KMS-11 (cell line): ENCODE measurements at regions not wholly inside any gene's neighbourhood (a gene's known extent, or its start where the extent isn't known, plus 50 kb on each side); places are given as distances from the start of the nearest gene placed in this dataset.

ENCODE experiments used
- H2AFZ ChIP-seq: fragments of 200-600 bp; sonication (generic); 2 replicates; pipeline ENCODE4 v1.6.1; 2016; ENCODE audit warnings: antibody characterized with exemption, mixed run types, low read depth
- H3K27ac ChIP-seq: fragments of 200-600 bp; sonication (generic); 2 replicates; pipeline ENCODE4 v1.6.1; 2016; ENCODE audit warnings: mild to moderate bottlenecking, mixed run types
- H3K27me3 ChIP-seq: fragments of 200-600 bp; sonication (generic); 2 replicates; pipeline ENCODE4 v1.6.1; 2017; ENCODE audit warnings: mild to moderate bottlenecking, low read depth, mixed run types, moderate library complexity; ENCODE audit not compliant: insufficient read depth
- H3K36me3 ChIP-seq: fragments of 200-600 bp; sonication (generic); 2 replicates; pipeline ENCODE4 v1.6.1; 2017; ENCODE audit warnings: mild to moderate bottlenecking, mixed run types; ENCODE audit not compliant: insufficient read depth
- H3K4me1 ChIP-seq: fragments of 200-600 bp; sonication (generic); 2 replicates; pipeline ENCODE4 v1.6.1; 2016; ENCODE audit warnings: mild to moderate bottlenecking, low read depth, mixed run types; ENCODE audit not compliant: poor library complexity, severe bottlenecking
- H3K4me2 ChIP-seq: fragments of 200-600 bp; sonication (generic); 2 replicates; pipeline ENCODE4 v1.7.0; 2016; ENCODE audit warnings: mild to moderate bottlenecking, mixed run types
- H3K4me3 ChIP-seq: fragments of 200-600 bp; sonication (generic); IDR thresholded peaks from 2 replicates; pipeline ENCODE4 v1.6.1; 2017; ENCODE audit warnings: low read depth, low read length, mixed read lengths; ENCODE audit not compliant: insufficient read depth
- H3K79me2 ChIP-seq: fragments of 200-600 bp; sonication (generic); 2 replicates; pipeline ENCODE4 v1.6.1; 2016; ENCODE audit warnings: low read depth, mixed run types; ENCODE audit not compliant: insufficient read depth
- H3K9ac ChIP-seq: fragments of 200-600 bp; sonication (generic); 2 replicates; pipeline ENCODE4 v1.6.1; 2016; ENCODE audit warnings: mild to moderate bottlenecking, mixed run types
- H4K20me1 ChIP-seq: fragments of 200-600 bp; sonication (generic); 2 replicates; pipeline ENCODE4 v1.6.1; 2016; ENCODE audit warnings: mild to moderate bottlenecking, mixed run types; ENCODE audit not compliant: insufficient read depth
- TF ChIP-seq, protein P1 (sequence below): fragments of 200-600 bp; sonication (generic); conservative IDR thresholded peaks from 2 replicates; pipeline ENCODE4 v1.6.1; 2017; ENCODE audit warnings: low read depth, mild to moderate bottlenecking, antibody characterized with exemption, low read length, moderate library complexity, mixed read lengths

DNA sequence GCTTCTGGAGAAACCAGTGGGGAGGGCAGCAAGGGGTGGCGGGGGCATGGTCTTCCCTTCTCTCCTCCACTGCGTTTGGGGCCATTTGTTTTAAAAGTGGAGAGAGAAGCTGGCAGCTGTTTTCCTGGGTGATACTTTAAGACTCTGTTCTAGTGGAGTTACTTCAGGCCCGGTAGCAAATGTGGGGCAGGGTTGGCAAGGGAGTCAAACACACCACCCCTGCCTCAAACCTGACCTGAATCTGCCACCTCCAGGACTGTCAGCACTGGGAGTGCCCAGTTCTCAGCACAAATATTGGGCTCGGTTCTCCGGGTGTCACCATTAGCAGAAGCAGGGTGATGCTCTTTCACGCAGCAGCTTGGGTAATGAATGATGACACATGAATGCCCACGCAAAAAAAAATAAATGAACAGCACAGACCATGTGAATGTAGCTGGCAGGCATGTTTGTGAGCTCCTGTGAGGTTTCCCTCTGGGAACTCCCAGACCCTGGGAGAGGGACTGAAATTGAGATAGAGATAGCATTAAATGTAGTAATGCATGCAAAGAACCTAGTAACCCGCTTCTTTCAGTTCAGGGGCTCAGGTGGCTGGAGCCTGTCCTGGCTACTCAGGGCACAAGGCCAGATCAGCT, 424.0 kb downstream of the MCTP2 start:
- H4K20me1 ChIP-seq = no peaks in the 10 kb centered on the region
- H3K4me2 ChIP-seq = no peak overlapping the region
- no peak overlapping the region for H3K9ac ChIP-seq
- H3K4me1 ChIP-seq = no peaks in the 10 kb centered on the region
- no peaks in the 10 kb centered on the region for H3K27me3 ChIP-seq
- no peak overlapping the region for H2AFZ ChIP-seq
- H3K36me3 ChIP-seq = no peaks in the 10 kb centered on the region
- TF ChIP-seq, protein P1, sequence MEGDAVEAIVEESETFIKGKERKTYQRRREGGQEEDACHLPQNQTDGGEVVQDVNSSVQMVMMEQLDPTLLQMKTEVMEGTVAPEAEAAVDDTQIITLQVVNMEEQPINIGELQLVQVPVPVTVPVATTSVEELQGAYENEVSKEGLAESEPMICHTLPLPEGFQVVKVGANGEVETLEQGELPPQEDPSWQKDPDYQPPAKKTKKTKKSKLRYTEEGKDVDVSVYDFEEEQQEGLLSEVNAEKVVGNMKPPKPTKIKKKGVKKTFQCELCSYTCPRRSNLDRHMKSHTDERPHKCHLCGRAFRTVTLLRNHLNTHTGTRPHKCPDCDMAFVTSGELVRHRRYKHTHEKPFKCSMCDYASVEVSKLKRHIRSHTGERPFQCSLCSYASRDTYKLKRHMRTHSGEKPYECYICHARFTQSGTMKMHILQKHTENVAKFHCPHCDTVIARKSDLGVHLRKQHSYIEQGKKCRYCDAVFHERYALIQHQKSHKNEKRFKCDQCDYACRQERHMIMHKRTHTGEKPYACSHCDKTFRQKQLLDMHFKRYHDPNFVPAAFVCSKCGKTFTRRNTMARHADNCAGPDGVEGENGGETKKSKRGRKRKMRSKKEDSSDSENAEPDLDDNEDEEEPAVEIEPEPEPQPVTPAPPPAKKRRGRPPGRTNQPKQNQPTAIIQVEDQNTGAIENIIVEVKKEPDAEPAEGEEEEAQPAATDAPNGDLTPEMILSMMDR = no peak
- H3K4me3 ChIP-seq = no peak overlapping the region
- no peaks in the 10 kb centered on the region for H3K79me2 ChIP-seq
- H3K27ac ChIP-seq = no peak overlapping the region

DNA sequence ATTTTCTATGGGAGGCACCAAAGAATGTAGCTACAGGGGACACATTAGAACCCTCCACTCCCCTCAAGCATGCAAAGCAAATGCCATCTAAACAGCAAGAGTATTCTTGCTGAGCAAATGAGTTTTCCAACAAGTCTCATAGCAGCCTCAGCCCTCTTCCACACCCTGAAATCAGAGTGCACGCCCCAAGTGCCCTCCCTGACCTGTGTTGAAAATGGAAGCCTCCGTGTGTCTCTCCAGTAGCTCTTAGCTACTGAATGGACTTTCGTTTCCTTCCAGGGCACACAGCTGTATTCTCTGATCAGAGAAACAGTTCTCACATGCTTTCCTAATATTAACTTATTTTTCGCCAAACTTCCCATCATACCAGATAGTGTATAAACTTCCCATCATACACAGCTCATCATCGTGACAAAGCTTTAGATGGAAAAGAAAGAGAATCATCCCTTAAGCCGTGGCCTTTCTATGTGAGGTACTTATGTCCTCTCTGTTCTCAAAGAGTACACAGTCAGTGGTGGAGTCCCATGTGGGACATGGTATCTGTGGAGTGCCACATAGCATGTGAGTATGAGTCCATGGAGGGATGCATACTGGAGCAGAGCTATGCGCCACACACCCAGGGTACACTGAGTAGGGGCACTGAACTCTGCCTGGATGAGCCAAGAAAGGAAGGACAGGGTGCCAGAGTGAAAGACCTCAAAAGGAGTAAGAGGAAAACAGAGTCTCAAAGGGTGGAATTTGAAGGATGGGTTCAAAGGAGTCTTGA, 434.5 kb downstream of the MCTP2 start:
- H3K4me3 ChIP-seq = no peak overlapping the region
- H3K79me2 ChIP-seq = no peaks in the 10 kb centered on the region
- H3K27ac ChIP-seq = no peak overlapping the region
- H3K4me2 ChIP-seq = no peak overlapping the region
- H3K4me1 ChIP-seq = no peaks in the 10 kb centered on the region
- H2AFZ ChIP-seq = no peak overlapping the region
- no peaks in the 10 kb centered on the region for H3K27me3 ChIP-seq
- no peaks in the 10 kb centered on the region for H3K36me3 ChIP-seq
- H3K9ac ChIP-seq = no peak overlapping the region
- TF ChIP-seq, protein P1 = no peak
- H4K20me1 ChIP-seq = no peaks in the 10 kb centered on the region

DNA sequence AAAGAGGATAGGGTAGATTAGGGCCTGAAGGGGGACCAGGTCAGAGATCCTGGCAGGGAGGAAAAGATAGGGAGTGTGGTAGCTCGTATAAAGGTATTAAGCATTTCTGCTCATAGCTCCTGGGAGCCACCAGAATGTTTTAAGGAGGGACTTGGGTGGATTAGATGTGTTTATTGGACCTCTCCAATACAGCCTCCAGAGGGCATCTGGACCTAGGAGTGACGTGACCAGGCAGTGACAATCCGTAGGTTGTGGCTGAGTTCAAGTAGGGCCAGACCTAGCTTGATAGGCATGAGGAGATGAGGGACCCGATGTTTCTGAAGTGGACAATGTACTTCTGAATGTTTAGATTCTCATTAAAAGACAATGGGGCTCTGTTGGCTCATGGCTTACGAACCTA, 435.2 kb downstream of the MCTP2 start:
- Histone ChIP-seq H3K27ac (no peak overlapping the region), H3K9ac (no peak overlapping the region), H2AFZ (no peak overlapping the region), H3K4me2 (no peak overlapping the region), H3K27me3 (no peaks in the 10 kb centered on the region), H3K36me3 (no peaks in the 10 kb centered on the region), H3K4me3 (no peak overlapping the region), H4K20me1 (no peaks in the 10 kb centered on the region), H3K79me2 (no peaks in the 10 kb centered on the region), H3K4me1 (no peaks in the 10 kb centered on the region)
- TF ChIP-seq, protein P1 = no peak

GRCh38 chr15:94667109-94667508, 435.7 kb downstream of the MCTP2 start:
- Histone ChIP-seq H3K4me2 (no peak overlapping the region), H3K36me3 (no peaks in the 10 kb centered on the region), H3K4me3 (no peak overlapping the region), H2AFZ (no peak overlapping the region), H4K20me1 (no peaks in the 10 kb centered on the region), H3K9ac (no peak overlapping the region), H3K27ac (no peak overlapping the region), H3K4me1 (no peaks in the 10 kb centered on the region), H3K79me2 (no peaks in the 10 kb centered on the region), H3K27me3 (no peaks in the 10 kb centered on the region)
- TF ChIP-seq, protein P1 = no peak
